Gastrocnemius medialis (tissue), 4 donors: ENCODE measurements at regions not wholly inside any gene's neighbourhood (a gene's known extent, or its start where the extent isn't known, plus 50 kb on each side); places are given as distances from the start of the nearest gene placed in this dataset.

ENCODE experiments used
- ATAC-seq, 2 donors: fragments of 150-250 bp; one replicate each; pipeline ENCODE4 v1.9.1; 2016
- DNase-seq, 2 donors: peaks; one replicate each; pipeline ENCODE4 v3.0.0-alpha.2; 2019
- H3K27ac ChIP-seq, 4 donors: fragments of 200-600 bp; sonication (generic); 1 replicate in 1 of 4; 2 replicates in 3 of 4; pipeline ENCODE4 v1.5.1; 2016 to 2018; ENCODE audit warnings: mild to moderate bottlenecking in 2 of 4, moderate library complexity in 1 of 4
- H3K27me3 ChIP-seq, 3 donors: fragments of 200-600 bp; sonication (generic) in 2 of 3; 1 replicate in 1 of 3; 2 replicates in 2 of 3; pipeline versions ENCODE4 v1.5.1 to v1.6.0; 2016 to 2019; ENCODE audit warnings: mild to moderate bottlenecking in 1 of 3, moderate library complexity in 1 of 3
- H3K36me3 ChIP-seq, 2 donors: fragments of 200-600 bp; sonication (generic) in 1 of 2; one replicate each; pipeline ENCODE4 v1.5.1; 2017 to 2018
- H3K4me1 ChIP-seq, 2 donors: fragments of 200-600 bp; sonication (generic) in 1 of 2; one replicate each; pipeline ENCODE4 v1.5.1; 2016 to 2017; ENCODE audit warnings: mild to moderate bottlenecking in 2 of 2
- H3K4me3 ChIP-seq, 4 donors: fragments of 200-600 bp; sonication (generic) in 3 of 4; 1 replicate in 1 of 4; 2 replicates in 3 of 4; pipeline ENCODE4 v1.5.1; 2016 to 2019; ENCODE audit warnings: mild to moderate bottlenecking in 2 of 4
- H3K9me3 ChIP-seq, 3 donors: fragments of 200-600 bp; sonication (generic) in 2 of 3; 1 replicate in 1 of 3; 2 replicates in 2 of 3; pipeline ENCODE4 v1.5.1; 2016 to 2019
- POLR2A ChIP-seq, 2 donors: fragments of 450-650 bp; IDR thresholded peaks; one replicate each; pipeline ENCODE4 v1.6.1; 2017; ENCODE audit warnings: antibody characterized with exemption in 2 of 2, mild to moderate bottlenecking in 2 of 2, moderate library complexity in 2 of 2
- in situ Hi-C, 4 donors: fragments of 200-750 bp; cut with MboI; loops; one replicate each; pipeline versions ENCODE4 v1.15.0 to v1.8.0; 2017; ENCODE audit warnings: low sequenced_read_pairs in 4 of 4
- intact Hi-C: fragments of 100-400 bp; cut with DNase I; formaldehyde crosslinking; loops from one replicate; pipeline ENCODE4 v1.15.1; 2023; ENCODE audit warnings: low total_unique reads
- TF ChIP-seq, protein P1 (sequence below), 5 experiments: fragments of 450-650 bp in 3 of 5; fragments of 200-600 bp in 2 of 5; sonication (generic) in 2 of 5; IDR thresholded peaks in 4 of 5; conservative IDR thresholded peaks in 1 of 5; 1 replicate in 4 of 5; 2 replicates in 1 of 5; pipeline ENCODE4 v1.5.1; 2016 to 2019; ENCODE audit warnings: antibody characterized with exemption in 5 of 5, mild to moderate bottlenecking in 3 of 5, moderate library complexity in 3 of 5

- DNase-seq (no peak), ATAC-seq (no peak)
- Histone ChIP-seq H3K36me3 (no peaks in the 10 kb centered on the region), H3K27ac (no peak overlapping the region), H3K27me3 (no peaks in the 10 kb centered on the region), H3K9me3 (no peaks in the 10 kb centered on the region), H3K4me1 (no peaks in the 10 kb centered on the region), H3K4me3 (no peak overlapping the region)
- intact Hi-C loops: no loop called here
- in situ Hi-C loops: no loop called here
- TF ChIP-seq, protein P1, sequence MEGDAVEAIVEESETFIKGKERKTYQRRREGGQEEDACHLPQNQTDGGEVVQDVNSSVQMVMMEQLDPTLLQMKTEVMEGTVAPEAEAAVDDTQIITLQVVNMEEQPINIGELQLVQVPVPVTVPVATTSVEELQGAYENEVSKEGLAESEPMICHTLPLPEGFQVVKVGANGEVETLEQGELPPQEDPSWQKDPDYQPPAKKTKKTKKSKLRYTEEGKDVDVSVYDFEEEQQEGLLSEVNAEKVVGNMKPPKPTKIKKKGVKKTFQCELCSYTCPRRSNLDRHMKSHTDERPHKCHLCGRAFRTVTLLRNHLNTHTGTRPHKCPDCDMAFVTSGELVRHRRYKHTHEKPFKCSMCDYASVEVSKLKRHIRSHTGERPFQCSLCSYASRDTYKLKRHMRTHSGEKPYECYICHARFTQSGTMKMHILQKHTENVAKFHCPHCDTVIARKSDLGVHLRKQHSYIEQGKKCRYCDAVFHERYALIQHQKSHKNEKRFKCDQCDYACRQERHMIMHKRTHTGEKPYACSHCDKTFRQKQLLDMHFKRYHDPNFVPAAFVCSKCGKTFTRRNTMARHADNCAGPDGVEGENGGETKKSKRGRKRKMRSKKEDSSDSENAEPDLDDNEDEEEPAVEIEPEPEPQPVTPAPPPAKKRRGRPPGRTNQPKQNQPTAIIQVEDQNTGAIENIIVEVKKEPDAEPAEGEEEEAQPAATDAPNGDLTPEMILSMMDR (IDR thresholded peaks at IDR 0.05 in 4 of 5, conservative IDR thresholded peaks at IDR 0.05 in 1 of 5): no peak
- no peak for TF ChIP-seq POLR2A (IDR thresholded peaks at IDR 0.05)
Measured at GRCh38 chr10:128697437-128697836, 571.2 kb upstream of the MKI67 start.

GRCh38 chr10:128701381-128701780, 575.2 kb upstream of the MKI67 start:
- TF ChIP-seq POLR2A (IDR thresholded peaks at IDR 0.05): no peak
- TF ChIP-seq, protein P1 (IDR thresholded peaks at IDR 0.05 in 4 of 5, conservative IDR thresholded peaks at IDR 0.05 in 1 of 5): no peak
- intact Hi-C loops: no loop called here
- Histone ChIP-seq H3K4me3 (no peak overlapping the region), H3K36me3 (no peaks in the 10 kb centered on the region), H3K27me3 (no peaks in the 10 kb centered on the region), H3K9me3 (no peaks in the 10 kb centered on the region), H3K27ac (no peak overlapping the region), H3K4me1 (no peaks in the 10 kb centered on the region)
- in situ Hi-C loops: no loop called here
- ATAC-seq (no peak), DNase-seq (no peak)

DNA sequence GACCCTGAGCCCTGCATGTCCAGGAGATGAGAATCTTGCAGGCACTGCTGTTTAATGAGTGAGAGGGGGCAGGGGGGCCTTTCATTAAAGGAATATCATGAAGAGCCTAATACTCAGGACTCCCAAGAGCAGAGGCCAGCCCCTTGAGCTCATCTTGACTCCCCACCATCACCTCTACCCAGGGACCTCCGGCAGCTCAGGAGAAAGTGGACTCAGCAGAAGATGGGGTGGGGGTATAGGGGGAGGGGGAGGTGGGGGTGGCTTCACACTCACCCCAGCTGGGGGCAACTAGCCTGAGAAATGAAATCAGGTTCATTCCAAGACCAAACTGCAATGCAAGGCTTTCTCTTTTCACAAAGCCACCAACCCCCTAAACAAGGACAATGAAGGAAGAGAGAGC, 575.6 kb upstream of the MKI67 start:
- ATAC-seq (no peak), DNase-seq (no peak)
- Histone ChIP-seq H3K4me1 (no peaks in the 10 kb centered on the region), H3K36me3 (no peaks in the 10 kb centered on the region), H3K9me3 (no peaks in the 10 kb centered on the region), H3K4me3 (no peak overlapping the region), H3K27me3 (no peaks in the 10 kb centered on the region), H3K27ac (no peak overlapping the region)
- intact Hi-C loops: no loop called here
- in situ Hi-C loops: no loop called here
- TF ChIP-seq, protein P1 (IDR thresholded peaks at IDR 0.05 in 4 of 5, conservative IDR thresholded peaks at IDR 0.05 in 1 of 5): no peak
- no peak for TF ChIP-seq POLR2A (IDR thresholded peaks at IDR 0.05)

- intact Hi-C loops: no loop called here
Measured at GRCh38 chr10:128704716-128705115, 578.5 kb upstream of the MKI67 start.

DNA sequence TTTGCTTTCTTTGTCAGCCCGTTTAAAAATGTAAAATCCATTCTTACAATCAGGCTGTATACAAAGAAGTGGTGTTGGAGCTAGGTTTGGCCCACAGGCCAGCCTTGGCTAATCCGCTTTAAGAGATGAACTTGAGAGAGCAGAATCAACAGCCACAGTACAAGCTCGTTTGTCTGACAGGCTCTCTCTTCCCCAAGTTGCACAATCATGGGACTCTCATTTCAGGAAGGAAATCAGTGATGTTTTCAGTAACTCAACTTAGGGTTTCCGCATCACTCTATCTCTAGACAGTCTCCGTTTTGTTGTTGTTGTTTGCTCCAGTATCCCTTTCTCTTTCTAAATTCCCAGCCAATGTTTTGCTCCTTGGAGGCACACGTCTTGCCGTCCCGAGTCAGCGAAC, 582.0 kb upstream of the MKI67 start:
- no peaks in the 10 kb centered on the region for H3K4me1 ChIP-seq
- TF ChIP-seq, protein P1 (IDR thresholded peaks at IDR 0.05 in 4 of 5, conservative IDR thresholded peaks at IDR 0.05 in 1 of 5): no peak
- TF ChIP-seq POLR2A (IDR thresholded peaks at IDR 0.05): no peak
- in situ Hi-C loops: no loop called here
- H3K4me3 ChIP-seq: no peak overlapping the region
- intact Hi-C loops: no loop called here
- H3K9me3 ChIP-seq: no peaks in the 10 kb centered on the region
- H3K36me3 ChIP-seq: no peaks in the 10 kb centered on the region
- H3K27ac ChIP-seq: no peak overlapping the region
- no peak for DNase-seq
- no peak for ATAC-seq
- no peaks in the 10 kb centered on the region for H3K27me3 ChIP-seq

More at GRCh38 chr10:128704716-128705115, 578.5 kb upstream of the MKI67 start:
- Histone ChIP-seq H3K27ac (no peak overlapping the region), H3K4me3 (no peak overlapping the region), H3K4me1 (no peaks in the 10 kb centered on the region), H3K9me3 (no peaks in the 10 kb centered on the region), H3K36me3 (no peaks in the 10 kb centered on the region), H3K27me3 (no peaks in the 10 kb centered on the region)
- no peak for DNase-seq
- TF ChIP-seq POLR2A (IDR thresholded peaks at IDR 0.05): no peak
- TF ChIP-seq, protein P1 (IDR thresholded peaks at IDR 0.05 in 4 of 5, conservative IDR thresholded peaks at IDR 0.05 in 1 of 5): no peak
- in situ Hi-C loops: no loop called here
- no peak for ATAC-seq
